ENCODE measurements at regions not wholly inside any gene's neighbourhood (a gene's known extent, or its start where the extent isn't known, plus 50 kb on each side); places are given as distances from the start of the nearest gene placed in this dataset.

DNA sequence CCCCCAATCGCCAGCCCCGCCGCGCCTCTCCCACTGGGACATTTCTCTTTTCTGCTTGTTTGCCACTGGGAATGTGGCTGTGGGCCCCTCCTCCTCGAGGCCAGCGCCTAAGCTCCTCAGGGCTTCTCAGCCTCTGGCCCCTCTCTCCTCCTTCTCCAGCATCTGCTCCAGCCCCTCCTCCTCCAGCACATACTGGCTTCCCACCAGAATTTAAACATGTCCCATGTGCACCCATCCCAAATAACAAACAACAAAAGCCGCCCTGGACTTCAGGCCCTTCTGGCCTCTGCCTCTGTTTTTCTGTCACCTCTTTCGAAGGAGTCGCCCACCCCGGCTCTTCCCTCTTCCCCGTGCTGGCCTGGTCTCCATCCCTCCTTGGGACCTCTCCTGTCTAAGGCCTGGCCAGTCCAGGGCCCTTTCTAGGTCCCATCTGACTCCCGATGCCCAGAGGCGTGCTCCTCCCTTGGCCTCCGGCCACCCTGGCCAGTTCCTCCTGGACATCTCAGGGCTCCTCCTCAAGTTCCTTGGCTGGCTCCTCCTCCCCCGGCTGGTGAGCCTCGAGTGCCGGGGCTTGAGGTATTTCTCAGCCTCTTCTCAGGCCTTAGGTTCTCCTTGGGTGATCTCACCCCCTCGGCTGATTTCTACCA is 94.6 kb upstream of the SLC6A6 start:
- H3K9me3 ChIP-seq (ENCODE audit: control insufficient read depth in 3 of 3, low read length in 3 of 3): no peaks in the 10 kb centered on the region
- H3K4me3 ChIP-seq (ENCODE audit: low read length in 3 of 3): no peak overlapping the region
- peaks cover 7 to 12% (median 8%) of the 10 kb centered on the region in 3 donors for H3K27me3 ChIP-seq (ENCODE audit: control insufficient read depth in 3 of 3, insufficient read depth in 3 of 3, low read length in 3 of 3)
- H3K36me3 ChIP-seq (ENCODE audit: control insufficient read depth in 3 of 3, insufficient read depth in 3 of 3, low read length in 3 of 3): no peaks in the 10 kb centered on the region
- no peak overlapping the region for H3K27ac ChIP-seq (ENCODE audit: low read depth, low read length)
- peak overlapping the region in 1 of 3 donors; percentile 8 for H3K9ac ChIP-seq (ENCODE audit: low read depth in 1 of 3, low read length in 3 of 3)
- peaks cover 28 to 43% (median 41%) of the 10 kb centered on the region in 3 donors for H3K4me1 ChIP-seq (ENCODE audit: control insufficient read depth in 3 of 3, insufficient read depth in 3 of 3, low read length in 3 of 3)

DNA sequence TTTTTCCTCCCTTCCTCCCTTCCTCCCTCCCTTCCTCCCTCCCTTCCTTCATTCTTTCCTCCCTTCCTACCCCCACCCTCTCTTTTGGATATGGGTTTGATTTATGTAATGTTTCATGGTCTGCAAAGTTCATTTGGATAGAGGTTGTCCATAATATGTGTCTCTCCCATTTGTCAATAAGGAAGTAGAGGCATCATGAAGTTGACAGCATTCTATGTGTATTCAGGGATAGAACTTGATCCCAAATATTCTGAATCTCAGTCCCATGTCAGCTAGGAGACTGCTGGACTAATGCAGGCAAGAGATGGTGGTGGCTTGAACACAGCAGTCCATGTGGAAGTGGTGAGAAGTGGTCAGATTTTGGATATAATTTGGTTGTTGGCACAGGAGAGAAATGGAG is 90.7 kb upstream of the SLC6A6 start:
- Histone ChIP-seq H3K4me3 (ENCODE audit: low read length in 3 of 3) (no peak overlapping the region), H3K9ac (ENCODE audit: low read depth in 1 of 3, low read length in 3 of 3) (no peak overlapping the region), H3K9me3 (ENCODE audit: control insufficient read depth in 3 of 3, low read length in 3 of 3) (no peaks in the 10 kb centered on the region), H3K27me3 (ENCODE audit: control insufficient read depth in 3 of 3, insufficient read depth in 3 of 3, low read length in 3 of 3) (peaks cover 7 to 12% (median 8%) of the 10 kb centered on the region in 3 donors), H3K27ac (ENCODE audit: low read depth, low read length) (no peak overlapping the region), H3K36me3 (ENCODE audit: control insufficient read depth in 3 of 3, insufficient read depth in 3 of 3, low read length in 3 of 3) (no peaks in the 10 kb centered on the region), H3K4me1 (ENCODE audit: control insufficient read depth in 3 of 3, insufficient read depth in 3 of 3, low read length in 3 of 3) (peaks cover 3 to 12% (median 8%) of the 10 kb centered on the region in 3 donors)

DNA sequence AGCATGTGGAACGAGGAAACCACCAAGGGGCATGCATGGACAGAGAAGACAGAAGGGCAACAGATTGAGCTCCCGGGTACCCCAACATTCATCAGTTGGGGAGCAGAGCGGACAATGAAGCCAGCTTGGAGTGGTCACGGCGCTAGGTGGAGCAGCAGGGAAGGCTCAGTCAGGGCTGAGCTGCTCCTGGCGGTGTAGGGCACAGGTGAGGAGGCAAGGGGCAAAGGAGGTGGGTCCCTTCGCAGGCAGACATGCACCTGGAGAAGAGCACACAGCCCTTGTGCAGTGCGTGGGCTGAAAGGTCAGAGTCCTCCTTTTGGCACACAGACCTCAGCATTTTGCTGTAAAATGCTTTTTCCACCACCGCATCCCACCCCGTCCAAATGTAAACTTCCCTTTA is 90.0 kb upstream of the SLC6A6 start:
- Histone ChIP-seq H3K4me3 (ENCODE audit: low read length in 3 of 3) (no peak overlapping the region), H3K4me1 (ENCODE audit: control insufficient read depth in 3 of 3, insufficient read depth in 3 of 3, low read length in 3 of 3) (peaks cover 1 to 9% (median 3%) of the 10 kb centered on the region in 3 donors), H3K9ac (ENCODE audit: low read depth in 1 of 3, low read length in 3 of 3) (no peak overlapping the region), H3K9me3 (ENCODE audit: control insufficient read depth in 3 of 3, low read length in 3 of 3) (no peaks in the 10 kb centered on the region), H3K27ac (ENCODE audit: low read depth, low read length) (no peak overlapping the region), H3K36me3 (ENCODE audit: control insufficient read depth in 3 of 3, insufficient read depth in 3 of 3, low read length in 3 of 3) (no peaks in the 10 kb centered on the region), H3K27me3 (ENCODE audit: control insufficient read depth in 3 of 3, insufficient read depth in 3 of 3, low read length in 3 of 3) (peaks cover 7 to 12% (median 8%) of the 10 kb centered on the region in 3 donors)

DNA sequence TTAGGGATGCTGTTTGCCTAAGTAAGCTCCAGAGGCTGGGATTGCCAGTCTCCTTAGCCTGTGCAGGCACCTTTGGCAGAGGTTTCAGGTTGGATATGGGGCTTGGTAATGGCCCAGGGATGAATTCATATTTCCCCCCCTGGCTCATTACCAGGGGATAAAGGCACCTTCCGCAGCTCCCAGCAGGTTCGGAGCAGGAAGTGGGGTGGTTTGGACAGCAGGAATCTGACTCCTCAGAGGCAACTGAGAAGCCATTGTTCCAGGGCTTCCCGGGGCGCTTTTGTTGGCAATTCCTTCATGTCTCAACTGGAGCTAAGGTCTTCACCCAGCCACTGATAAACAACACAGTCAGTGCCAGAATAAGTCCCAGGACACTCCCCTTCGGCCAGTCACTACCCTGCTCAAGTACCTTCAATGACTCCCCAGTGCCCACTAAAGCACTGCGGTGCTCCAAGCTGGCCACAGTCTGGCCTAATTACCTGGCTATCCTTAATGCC is 85.3 kb upstream of the SLC6A6 start:
- no peak overlapping the region for H3K4me3 ChIP-seq (ENCODE audit: low read length in 3 of 3)
- H3K27ac ChIP-seq (ENCODE audit: low read depth, low read length): no peak overlapping the region
- H3K4me1 ChIP-seq (ENCODE audit: control insufficient read depth in 3 of 3, insufficient read depth in 3 of 3, low read length in 3 of 3): peaks cover 14 to 19% (median 16%) of the 10 kb centered on the region in 3 donors
- no peaks in the 10 kb centered on the region for H3K36me3 ChIP-seq (ENCODE audit: control insufficient read depth in 3 of 3, insufficient read depth in 3 of 3, low read length in 3 of 3)
- no peak overlapping the region for H3K9ac ChIP-seq (ENCODE audit: low read depth in 1 of 3, low read length in 3 of 3)
- peaks cover 4 to 7% (median 5%) of the 10 kb centered on the region in 3 donors for H3K27me3 ChIP-seq (ENCODE audit: control insufficient read depth in 3 of 3, insufficient read depth in 3 of 3, low read length in 3 of 3)
- H3K9me3 ChIP-seq (ENCODE audit: control insufficient read depth in 3 of 3, low read length in 3 of 3): peaks cover 0 to 4% (median 0%) of the 10 kb centered on the region in 3 donors

DNA sequence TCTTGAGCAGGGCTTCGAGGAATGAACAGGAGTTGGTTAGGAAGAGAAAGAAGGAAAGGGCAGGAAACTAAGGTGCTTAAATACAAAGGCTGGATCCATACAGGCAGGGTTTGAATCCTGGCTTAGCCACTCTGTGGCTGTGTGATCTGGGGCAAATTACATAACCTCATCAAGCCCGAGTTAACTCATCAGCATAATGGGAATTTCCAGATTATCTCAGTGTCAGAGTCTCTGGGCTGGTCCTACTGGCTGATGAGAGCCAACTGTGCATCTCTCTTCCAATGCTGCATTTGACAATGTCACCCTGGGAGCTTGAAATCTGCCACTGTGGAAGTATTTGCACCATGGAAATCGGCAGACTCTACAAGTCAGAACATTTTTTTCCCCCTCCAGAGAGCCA is 83.8 kb upstream of the SLC6A6 start:
- Histone ChIP-seq H3K27me3 (ENCODE audit: control insufficient read depth in 3 of 3, insufficient read depth in 3 of 3, low read length in 3 of 3) (peaks cover 0 to 7% (median 0%) of the 10 kb centered on the region in 3 donors), H3K4me1 (ENCODE audit: control insufficient read depth in 3 of 3, insufficient read depth in 3 of 3, low read length in 3 of 3) (peaks cover 29 to 35% (median 29%) of the 10 kb centered on the region in 3 donors), H3K4me3 (ENCODE audit: low read length in 3 of 3) (no peak overlapping the region), H3K27ac (ENCODE audit: low read depth, low read length) (no peak overlapping the region), H3K36me3 (ENCODE audit: control insufficient read depth in 3 of 3, insufficient read depth in 3 of 3, low read length in 3 of 3) (no peaks in the 10 kb centered on the region), H3K9ac (ENCODE audit: low read depth in 1 of 3, low read length in 3 of 3) (no peak overlapping the region), H3K9me3 (ENCODE audit: control insufficient read depth in 3 of 3, low read length in 3 of 3) (peaks cover 0 to 4% (median 0%) of the 10 kb centered on the region in 3 donors)

DNA sequence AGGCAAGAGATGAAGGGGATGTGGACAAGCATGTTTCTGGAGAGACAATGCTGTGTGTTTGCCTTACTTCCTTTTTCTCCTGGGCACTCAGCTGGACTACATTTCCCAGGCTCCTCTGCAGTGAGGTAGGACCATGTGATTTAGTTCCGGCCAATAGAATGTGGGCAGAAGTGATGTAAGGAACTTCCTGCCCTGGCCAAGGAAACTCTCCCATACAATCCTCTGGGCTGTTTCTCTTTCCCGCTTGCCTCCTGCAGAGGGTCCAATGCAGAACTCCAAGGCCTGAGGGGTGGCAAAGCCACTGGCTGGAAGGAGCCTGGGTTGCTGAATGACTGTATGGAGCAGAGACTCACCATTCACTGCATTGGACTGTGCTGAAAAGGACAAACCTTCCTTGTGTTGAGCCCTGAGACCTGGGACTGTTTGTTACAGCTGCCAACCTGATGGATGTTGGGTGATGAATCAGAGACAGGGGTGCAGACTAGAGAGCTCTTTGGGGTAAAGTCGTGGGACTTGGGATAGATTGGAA is 82.7 kb upstream of the SLC6A6 start:
- peaks cover 0 to 4% (median 0%) of the 10 kb centered on the region in 3 donors for H3K9me3 ChIP-seq (ENCODE audit: control insufficient read depth in 3 of 3, low read length in 3 of 3)
- peak overlapping the region in 1 of 3 donors; percentile 45 for H3K4me3 ChIP-seq (ENCODE audit: low read length in 3 of 3)
- H3K36me3 ChIP-seq (ENCODE audit: control insufficient read depth in 3 of 3, insufficient read depth in 3 of 3, low read length in 3 of 3): no peaks in the 10 kb centered on the region
- H3K9ac ChIP-seq (ENCODE audit: low read depth in 1 of 3, low read length in 3 of 3): no peak overlapping the region
- peak overlapping the region; percentile 79 for H3K27ac ChIP-seq (ENCODE audit: low read depth, low read length)
- peaks cover 38 to 45% (median 40%) of the 10 kb centered on the region in 3 donors for H3K4me1 ChIP-seq (ENCODE audit: control insufficient read depth in 3 of 3, insufficient read depth in 3 of 3, low read length in 3 of 3)
- peaks cover 0 to 7% (median 0%) of the 10 kb centered on the region in 3 donors for H3K27me3 ChIP-seq (ENCODE audit: control insufficient read depth in 3 of 3, insufficient read depth in 3 of 3, low read length in 3 of 3)

DNA sequence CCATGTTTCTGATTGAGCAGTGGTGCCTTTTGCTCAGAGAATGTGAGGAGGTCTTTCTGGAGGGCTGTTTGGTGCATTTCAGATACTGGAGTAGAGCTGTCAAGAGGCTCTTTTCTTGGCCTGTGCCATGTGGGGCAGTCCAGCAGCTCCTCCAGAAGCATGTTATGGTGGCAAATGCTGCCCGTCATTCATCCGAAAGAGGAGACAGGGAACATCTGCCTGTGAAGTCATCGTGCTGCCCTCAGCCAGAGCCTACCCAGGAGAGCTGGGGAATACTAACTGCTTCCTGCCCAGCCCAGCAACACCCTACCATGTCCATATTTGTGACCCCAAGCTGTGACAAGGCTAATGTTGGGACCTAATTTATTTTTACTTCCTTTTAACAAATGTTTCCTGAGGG is 82.2 kb upstream of the SLC6A6 start:
- peaks cover 0 to 4% (median 0%) of the 10 kb centered on the region in 3 donors for H3K9me3 ChIP-seq (ENCODE audit: control insufficient read depth in 3 of 3, low read length in 3 of 3)
- no peak overlapping the region for H3K9ac ChIP-seq (ENCODE audit: low read depth in 1 of 3, low read length in 3 of 3)
- no peaks in the 10 kb centered on the region for H3K36me3 ChIP-seq (ENCODE audit: control insufficient read depth in 3 of 3, insufficient read depth in 3 of 3, low read length in 3 of 3)
- peaks cover 0 to 7% (median 0%) of the 10 kb centered on the region in 3 donors for H3K27me3 ChIP-seq (ENCODE audit: control insufficient read depth in 3 of 3, insufficient read depth in 3 of 3, low read length in 3 of 3)
- peak overlapping the region; percentile 79 for H3K27ac ChIP-seq (ENCODE audit: low read depth, low read length)
- H3K4me1 ChIP-seq (ENCODE audit: control insufficient read depth in 3 of 3, insufficient read depth in 3 of 3, low read length in 3 of 3): peaks cover 43 to 50% (median 45%) of the 10 kb centered on the region in 3 donors
- H3K4me3 ChIP-seq (ENCODE audit: low read length in 3 of 3): no peak overlapping the region

DNA sequence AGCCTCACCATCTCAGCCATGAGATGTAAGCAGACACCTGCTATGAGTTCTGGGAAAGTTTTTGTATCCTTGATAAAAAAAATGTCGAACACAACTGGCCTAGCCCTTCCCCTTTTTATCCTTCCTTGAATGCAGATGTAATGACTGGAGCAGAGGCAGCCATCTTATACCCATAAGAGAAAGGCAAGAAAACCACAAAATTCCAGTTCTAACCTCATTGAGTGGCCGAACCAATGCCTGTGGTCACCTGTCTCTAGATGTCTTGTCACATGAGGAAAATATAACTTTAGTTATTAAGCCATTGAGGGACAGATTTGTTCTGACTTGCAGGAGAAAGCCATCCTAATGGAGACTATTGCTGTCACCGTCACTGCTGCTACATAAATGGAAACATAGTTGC is 80.4 kb upstream of the SLC6A6 start:
- no peak overlapping the region for H3K9ac ChIP-seq (ENCODE audit: low read depth in 1 of 3, low read length in 3 of 3)
- peaks cover 0 to 7% (median 0%) of the 10 kb centered on the region in 3 donors for H3K27me3 ChIP-seq (ENCODE audit: control insufficient read depth in 3 of 3, insufficient read depth in 3 of 3, low read length in 3 of 3)
- no peaks in the 10 kb centered on the region for H3K36me3 ChIP-seq (ENCODE audit: control insufficient read depth in 3 of 3, insufficient read depth in 3 of 3, low read length in 3 of 3)
- H3K4me1 ChIP-seq (ENCODE audit: control insufficient read depth in 3 of 3, insufficient read depth in 3 of 3, low read length in 3 of 3): peaks cover 44 to 51% (median 47%) of the 10 kb centered on the region in 3 donors
- H3K4me3 ChIP-seq (ENCODE audit: low read length in 3 of 3): no peak overlapping the region
- peaks cover 0 to 4% (median 0%) of the 10 kb centered on the region in 3 donors for H3K9me3 ChIP-seq (ENCODE audit: control insufficient read depth in 3 of 3, low read length in 3 of 3)
- H3K27ac ChIP-seq (ENCODE audit: low read depth, low read length): peak overlapping the region; percentile 94

DNA sequence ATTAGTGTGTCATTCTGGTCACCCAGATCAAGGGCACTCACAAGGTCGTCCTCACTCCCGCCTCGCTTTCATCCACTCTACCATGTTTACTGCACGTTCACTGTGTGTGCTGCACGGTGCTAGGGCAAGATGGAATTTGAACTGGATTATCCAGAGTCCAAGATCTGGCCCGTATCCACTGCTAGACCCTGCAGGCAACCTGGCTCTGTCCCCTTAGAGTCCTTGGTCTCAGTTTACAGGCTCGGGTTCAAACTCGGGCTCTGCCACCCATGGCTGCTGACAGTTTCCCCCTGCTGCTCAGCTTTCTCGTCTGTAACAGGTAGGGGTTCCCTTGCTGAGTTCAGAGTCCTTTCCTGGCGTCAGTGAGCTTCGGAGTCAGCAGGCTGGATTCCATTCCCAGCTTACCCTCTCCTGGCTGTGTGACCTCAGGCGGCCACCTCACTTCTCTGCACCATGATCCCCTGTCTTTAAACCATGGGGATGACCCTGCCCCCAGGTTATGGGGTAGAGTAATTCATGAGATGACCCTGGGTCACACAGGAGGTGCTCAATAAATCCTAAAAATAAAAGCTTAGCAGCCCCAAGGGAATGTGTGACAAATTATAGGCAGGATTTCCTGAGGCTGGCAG is 79.6 kb upstream of the SLC6A6 start:
- peaks cover 0 to 2% (median 0%) of the 10 kb centered on the region in 3 donors for H3K27me3 ChIP-seq (ENCODE audit: control insufficient read depth in 3 of 3, insufficient read depth in 3 of 3, low read length in 3 of 3)
- peak overlapping the region; percentile 46 to 84 (median 79) for H3K9ac ChIP-seq (ENCODE audit: low read depth in 1 of 3, low read length in 3 of 3)
- H3K9me3 ChIP-seq (ENCODE audit: control insufficient read depth in 3 of 3, low read length in 3 of 3): peaks cover 0 to 4% (median 0%) of the 10 kb centered on the region in 3 donors
- H3K36me3 ChIP-seq (ENCODE audit: control insufficient read depth in 3 of 3, insufficient read depth in 3 of 3, low read length in 3 of 3): no peaks in the 10 kb centered on the region
- H3K4me1 ChIP-seq (ENCODE audit: control insufficient read depth in 3 of 3, insufficient read depth in 3 of 3, low read length in 3 of 3): peaks cover 44 to 51% (median 47%) of the 10 kb centered on the region in 3 donors
- peak overlapping the region in 2 of 3 donors; percentile 33 to 58 for H3K4me3 ChIP-seq (ENCODE audit: low read length in 3 of 3)
- H3K27ac ChIP-seq (ENCODE audit: low read depth, low read length): peak overlapping the region; percentile 94

Measured in skeletal muscle tissue (tissue), 3 donors.